ENCODE measurements at regions not wholly inside any gene's neighbourhood (a gene's known extent, or its start where the extent isn't known, plus 50 kb on each side); places are given as distances from the start of the nearest gene placed in this dataset.

- TF ChIP-seq Cebpa-rat (IDR thresholded peaks at IDR 0.05) = no peak
- no peak overlapping the region for H3K9ac ChIP-seq
- peaks cover 7 to 19% (median 11%) of the 10 kb centered on the region in 11 experiments; a peak in 19 of 22 replicates for H3K9me3 ChIP-seq (replicated peaks in 1 of 11)
- no peak overlapping the region for H3K4me3 ChIP-seq
- H3K4me2 ChIP-seq = no peak overlapping the region
- no peaks in the 10 kb centered on the region for H4K20me1 ChIP-seq
- H3K36me3 ChIP-seq = no peaks in the 10 kb centered on the region
- H3K4me1 ChIP-seq = no peaks in the 10 kb centered on the region
- H3K27ac ChIP-seq = no peak overlapping the region
- H3K27me3 ChIP-seq = no peaks in the 10 kb centered on the region
Measured at GRCh38 chr3:73319179-73319769, 257.8 kb downstream of the EBLN2 start.

DNA sequence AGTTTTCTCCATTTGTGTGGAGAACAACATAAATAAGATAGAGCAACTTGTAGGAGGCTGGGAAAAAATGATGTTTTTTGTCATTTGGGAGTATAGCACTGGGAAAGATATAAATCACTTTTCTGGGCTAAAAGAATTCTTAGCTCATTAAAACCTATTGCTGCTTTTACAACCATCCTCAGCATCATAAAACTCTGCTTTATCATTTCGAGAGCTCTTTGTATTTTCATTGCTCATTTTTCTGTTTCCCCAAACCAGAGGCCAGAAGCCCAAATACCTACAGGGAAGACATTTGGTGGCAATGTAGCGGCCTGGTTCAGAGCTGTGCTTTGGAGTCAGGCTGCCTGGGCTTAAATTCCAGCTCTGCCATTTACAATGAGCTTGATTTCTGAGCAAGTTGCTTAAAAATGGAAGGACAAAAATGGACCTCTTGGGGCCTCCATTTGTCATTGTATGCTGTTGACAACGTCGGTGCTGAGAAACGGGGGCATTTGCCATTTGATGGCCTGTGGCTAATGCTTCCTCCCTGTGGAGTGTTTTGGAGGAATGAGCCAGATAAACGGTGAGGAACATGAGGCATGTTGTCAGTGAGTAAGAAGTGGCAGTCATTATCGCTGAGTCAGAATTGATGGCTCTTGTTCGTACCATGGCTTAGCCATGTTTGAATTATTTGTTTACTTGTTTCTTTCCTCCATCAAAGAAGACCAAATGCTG lies 260.0 kb downstream of the EBLN2 start:
- Histone ChIP-seq H3K4me2 (no peak overlapping the region), H3K9me3 (replicated peaks in 1 of 11) (peaks cover 7 to 20% (median 11%) of the 10 kb centered on the region in 11 experiments; a peak in 19 of 22 replicates), H3K27ac (no peak overlapping the region), H3K9ac (no peak overlapping the region), H3K36me3 (no peaks in the 10 kb centered on the region), H3K4me1 (no peaks in the 10 kb centered on the region), H3K4me3 (no peak overlapping the region), H3K27me3 (no peaks in the 10 kb centered on the region), H4K20me1 (no peaks in the 10 kb centered on the region)
- TF ChIP-seq Cebpa-rat (IDR thresholded peaks at IDR 0.05) = no peak

DNA sequence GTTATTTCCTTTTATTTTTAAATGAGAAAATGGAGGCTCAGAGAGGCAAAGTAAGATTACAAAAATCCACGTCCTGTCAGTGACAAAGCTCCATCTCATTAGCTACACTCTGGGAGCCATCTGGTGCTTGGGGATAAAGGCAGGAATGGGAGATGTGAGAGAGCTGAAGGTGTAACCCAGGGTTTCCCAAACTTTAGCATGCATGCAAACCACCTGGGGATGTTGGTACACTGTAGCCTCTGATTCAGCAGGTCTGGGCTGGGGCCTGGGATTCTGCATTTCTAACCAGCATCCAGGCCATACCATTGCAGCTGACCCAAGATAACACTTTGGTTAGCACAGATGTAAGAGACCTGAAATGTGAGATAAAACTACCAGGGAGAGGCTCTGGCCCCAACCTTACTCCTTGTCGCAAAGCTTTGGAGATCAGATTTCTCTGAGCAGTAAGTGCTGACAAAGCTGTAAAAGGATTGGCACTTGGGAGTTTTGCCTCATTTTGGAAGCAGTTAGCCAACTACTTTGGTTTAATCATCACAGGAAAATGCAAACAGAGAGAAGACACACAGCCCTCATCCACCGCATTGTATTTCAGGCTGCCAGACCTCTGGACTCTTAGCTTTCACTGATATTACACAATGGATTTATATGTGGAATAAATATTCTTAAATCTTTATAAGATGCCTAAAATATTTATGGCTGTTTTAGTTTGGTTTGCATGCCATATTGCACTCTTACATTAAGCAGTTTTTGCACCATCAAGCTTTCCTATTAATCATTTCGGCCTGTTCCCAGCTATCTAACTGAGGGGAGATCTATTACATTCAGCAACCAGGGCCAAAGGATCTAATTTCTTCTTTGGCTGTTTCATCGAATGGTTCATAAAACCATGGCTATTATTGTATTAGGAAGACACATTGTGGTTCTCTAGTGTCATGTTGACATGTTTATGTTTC lies 263.0 kb downstream of the EBLN2 start:
- H3K9me3 ChIP-seq (replicated peaks in 1 of 11) = peaks cover 7 to 20% (median 11%) of the 10 kb centered on the region in 11 experiments; a peak in 19 of 22 replicates
- H3K4me1 ChIP-seq = no peaks in the 10 kb centered on the region
- H3K27ac ChIP-seq = no peak overlapping the region
- H3K9ac ChIP-seq = no peak overlapping the region
- no peaks in the 10 kb centered on the region for H3K27me3 ChIP-seq
- no peak overlapping the region for H3K4me3 ChIP-seq
- no peak overlapping the region for H3K4me2 ChIP-seq
- TF ChIP-seq Cebpa-rat (IDR thresholded peaks at IDR 0.05) = no peak
- no peaks in the 10 kb centered on the region for H3K36me3 ChIP-seq
- no peaks in the 10 kb centered on the region for H4K20me1 ChIP-seq

DNA sequence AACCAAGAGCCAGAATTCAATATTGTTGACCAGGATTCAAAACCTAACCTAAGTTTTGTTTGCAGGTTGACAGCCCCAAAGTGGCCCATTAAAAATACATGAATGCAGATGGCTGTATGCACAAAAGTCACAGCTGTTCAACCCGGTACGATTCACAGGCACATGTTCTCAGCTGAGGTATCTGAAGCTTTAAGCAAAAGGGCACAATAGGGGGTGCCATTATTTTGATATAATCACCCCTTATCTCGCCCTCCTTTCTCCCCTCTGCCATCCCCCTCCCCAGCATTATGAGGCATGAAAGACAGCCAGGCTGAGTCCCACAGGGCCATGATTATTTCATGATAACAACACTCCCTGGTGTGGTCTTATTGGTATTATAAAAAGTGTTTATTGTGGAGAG lies 264.9 kb downstream of the EBLN2 start:
- Histone ChIP-seq H3K4me3 (no peak overlapping the region), H3K27me3 (no peaks in the 10 kb centered on the region), H3K36me3 (no peaks in the 10 kb centered on the region), H3K9me3 (replicated peaks in 1 of 11) (peaks cover 7 to 20% (median 11%) of the 10 kb centered on the region in 11 experiments; a peak in 19 of 22 replicates), H3K9ac (no peak overlapping the region), H3K27ac (no peak overlapping the region), H3K4me1 (no peaks in the 10 kb centered on the region), H3K4me2 (no peak overlapping the region), H4K20me1 (no peaks in the 10 kb centered on the region)
- no peak for TF ChIP-seq Cebpa-rat (IDR thresholded peaks at IDR 0.05)

GRCh38 chr3:73327052-73327451 lies 265.6 kb downstream of the EBLN2 start:
- H3K4me2 ChIP-seq = no peak overlapping the region
- no peak for TF ChIP-seq Cebpa-rat (IDR thresholded peaks at IDR 0.05)
- H4K20me1 ChIP-seq = no peaks in the 10 kb centered on the region
- H3K27ac ChIP-seq = no peak overlapping the region
- H3K36me3 ChIP-seq = no peaks in the 10 kb centered on the region
- H3K4me3 ChIP-seq = no peak overlapping the region
- H3K9ac ChIP-seq = no peak overlapping the region
- peaks cover 7 to 20% (median 11%) of the 10 kb centered on the region in 11 experiments; a peak in 19 of 22 replicates for H3K9me3 ChIP-seq (replicated peaks in 1 of 11)
- no peaks in the 10 kb centered on the region for H3K27me3 ChIP-seq
- H3K4me1 ChIP-seq = no peaks in the 10 kb centered on the region

Measured in BLaER1 treated with 17β-estradiol and CSF1 and Interleukin-3, amounts not matched to agents 10 nM and 100 nM (cell line).